ENCODE measurements at regions not wholly inside any gene's neighbourhood (a gene's known extent, or its start where the extent isn't known, plus 50 kb on each side); places are given as distances from the start of the nearest gene placed in this dataset.

DNA sequence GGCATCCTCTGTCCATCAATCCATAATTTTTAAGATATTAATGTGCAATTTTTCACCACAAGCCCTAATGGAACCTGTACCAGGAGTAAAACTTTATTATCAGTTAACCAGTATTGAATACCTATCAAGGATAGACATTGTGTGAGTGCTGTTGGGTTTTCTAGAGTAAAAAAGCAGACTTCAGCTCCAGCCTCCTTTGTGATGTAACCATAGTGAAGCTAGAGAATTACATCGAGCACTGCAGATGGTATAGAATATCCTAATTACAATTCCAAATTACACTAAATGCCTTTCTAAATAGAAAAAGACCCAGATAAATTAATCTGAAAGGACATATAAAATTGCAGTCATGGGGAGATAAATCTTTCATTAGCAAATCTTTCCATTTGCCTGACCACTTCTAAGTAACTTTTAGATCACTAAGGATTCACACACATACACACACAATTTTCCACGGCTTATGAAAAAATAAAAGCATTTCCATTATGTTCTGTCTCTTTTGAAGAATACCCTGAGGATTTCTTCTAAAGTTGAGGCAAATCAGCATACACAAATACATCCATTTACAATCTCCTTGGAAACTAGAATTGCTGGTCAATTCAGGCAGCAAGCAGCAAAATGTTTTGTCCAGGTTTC, 117.1 kb upstream of the TANK start:
- no peak overlapping the region for H3K4me3 ChIP-seq (ENCODE audit: low read depth, low read length)
- POLR2A ChIA-PET, result no interaction called here
- Mint-ChIP-seq H3K27me3 (ENCODE audit: insufficient read depth, unreplicated experiment) (peaks cover 4% of the 10 kb centered on the region), H3K4me1 (ENCODE audit: low read depth, unreplicated experiment) (peaks cover 8% of the 10 kb centered on the region), H3K36me3 (ENCODE audit: insufficient read depth, unreplicated experiment) (no peaks in the 10 kb centered on the region), H3K9me3 (ENCODE audit: unreplicated experiment) (no peaks in the 10 kb centered on the region), H3K27ac (ENCODE audit: unreplicated experiment) (no peak overlapping the region), H3K4me3 (ENCODE audit: unreplicated experiment) (no peak overlapping the region)
- CTCF ChIA-PET, result interaction anchor here (1.1 kb wide), 1 partner anchor 20 kb away, joined by 4 read pairs; no protein-coding TSS in a partner anchor
- no peaks in the 10 kb centered on the region for H3K36me3 ChIP-seq (ENCODE audit: control insufficient read depth, insufficient read depth, low read length)
- no peak for DNase-seq
- H3K4me1 ChIP-seq, result no peaks in the 10 kb centered on the region
- no TSS peak for BruUV-seq (replicated peaks)
- TF ChIP-seq, protein P1, sequence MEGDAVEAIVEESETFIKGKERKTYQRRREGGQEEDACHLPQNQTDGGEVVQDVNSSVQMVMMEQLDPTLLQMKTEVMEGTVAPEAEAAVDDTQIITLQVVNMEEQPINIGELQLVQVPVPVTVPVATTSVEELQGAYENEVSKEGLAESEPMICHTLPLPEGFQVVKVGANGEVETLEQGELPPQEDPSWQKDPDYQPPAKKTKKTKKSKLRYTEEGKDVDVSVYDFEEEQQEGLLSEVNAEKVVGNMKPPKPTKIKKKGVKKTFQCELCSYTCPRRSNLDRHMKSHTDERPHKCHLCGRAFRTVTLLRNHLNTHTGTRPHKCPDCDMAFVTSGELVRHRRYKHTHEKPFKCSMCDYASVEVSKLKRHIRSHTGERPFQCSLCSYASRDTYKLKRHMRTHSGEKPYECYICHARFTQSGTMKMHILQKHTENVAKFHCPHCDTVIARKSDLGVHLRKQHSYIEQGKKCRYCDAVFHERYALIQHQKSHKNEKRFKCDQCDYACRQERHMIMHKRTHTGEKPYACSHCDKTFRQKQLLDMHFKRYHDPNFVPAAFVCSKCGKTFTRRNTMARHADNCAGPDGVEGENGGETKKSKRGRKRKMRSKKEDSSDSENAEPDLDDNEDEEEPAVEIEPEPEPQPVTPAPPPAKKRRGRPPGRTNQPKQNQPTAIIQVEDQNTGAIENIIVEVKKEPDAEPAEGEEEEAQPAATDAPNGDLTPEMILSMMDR (IDR thresholded peaks at IDR 0.05; ENCODE audit: insufficient read depth in 1 of 2, low read depth in 1 of 2, low read length in 1 of 2, severe bottlenecking in 1 of 2, unreplicated experiment in 1 of 2), result no peak
- intact Hi-C loops (cut with micrococcal nuclease; ENCODE audit: unreplicated experiment), result no loop called here
- H3K9me3 ChIP-seq, result no peaks in the 10 kb centered on the region
- no peaks in the 10 kb centered on the region for H3K27me3 ChIP-seq (replicated peaks; ENCODE audit: control insufficient read depth, insufficient read depth, low read length)

DNA sequence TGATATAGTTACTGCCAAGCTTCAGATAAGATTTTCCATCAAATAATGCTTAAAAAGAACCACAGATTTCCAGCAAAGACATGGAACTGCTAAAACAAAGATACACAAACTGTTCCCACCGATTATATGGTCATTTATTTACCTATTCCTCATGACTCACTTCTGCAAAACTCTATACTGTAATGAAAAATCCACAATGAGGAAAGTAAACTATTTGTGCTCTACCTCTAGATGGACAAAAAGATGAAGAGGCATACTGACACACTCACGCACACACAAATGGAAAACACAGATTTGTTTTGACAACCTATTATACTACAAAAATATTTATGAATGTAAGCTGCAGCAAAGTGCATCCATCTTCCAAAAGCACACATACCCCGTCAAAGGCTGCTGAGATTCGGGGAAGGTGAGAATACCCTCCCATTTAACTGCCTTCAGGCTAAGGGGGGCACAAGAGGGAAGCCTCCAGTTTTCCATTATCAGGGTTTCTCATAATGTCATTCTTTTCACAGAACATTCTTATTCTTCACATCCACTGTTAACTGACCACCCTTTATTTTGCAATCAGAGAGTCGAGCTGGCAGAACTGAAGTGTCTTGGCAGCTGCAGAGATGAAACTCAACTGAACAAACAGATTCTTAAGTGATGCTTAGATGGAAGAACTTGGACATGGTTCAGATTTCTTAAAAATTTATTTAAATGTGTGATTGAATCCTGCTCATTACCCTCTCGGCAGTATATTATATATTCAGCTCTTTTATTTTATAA, 115.9 kb upstream of the TANK start:
- H3K27me3 ChIP-seq (replicated peaks; ENCODE audit: control insufficient read depth, insufficient read depth, low read length), result no peaks in the 10 kb centered on the region
- BruUV-seq (replicated peaks), result no TSS peak
- ChIA-PET POLR2A (no interaction called here), CTCF (interaction anchor here (0.6 kb wide), 1 partner anchor 11 kb away, joined by 3 read pairs; no protein-coding TSS in a partner anchor)
- H3K4me1 Mint-ChIP-seq (ENCODE audit: low read depth, unreplicated experiment), result peaks cover 8% of the 10 kb centered on the region
- no peak overlapping the region for H3K4me3 ChIP-seq (ENCODE audit: low read depth, low read length)
- H3K27ac Mint-ChIP-seq (ENCODE audit: unreplicated experiment), result no peak overlapping the region
- intact Hi-C loops (cut with micrococcal nuclease; ENCODE audit: unreplicated experiment), result no loop called here
- H3K9me3 Mint-ChIP-seq (ENCODE audit: unreplicated experiment), result no peaks in the 10 kb centered on the region
- peaks cover 2% of the 10 kb centered on the region for H3K27me3 Mint-ChIP-seq (ENCODE audit: insufficient read depth, unreplicated experiment)
- H3K36me3 ChIP-seq (ENCODE audit: control insufficient read depth, insufficient read depth, low read length), result no peaks in the 10 kb centered on the region
- H3K36me3 Mint-ChIP-seq (ENCODE audit: insufficient read depth, unreplicated experiment), result no peaks in the 10 kb centered on the region
- DNase-seq, result no peak
- H3K4me3 Mint-ChIP-seq (ENCODE audit: unreplicated experiment), result no peak overlapping the region
- no peaks in the 10 kb centered on the region for H3K9me3 ChIP-seq
- TF ChIP-seq, protein P1 (IDR thresholded peaks at IDR 0.05; ENCODE audit: insufficient read depth in 1 of 2, low read depth in 1 of 2, low read length in 1 of 2, severe bottlenecking in 1 of 2, unreplicated experiment in 1 of 2), result no peak
- H3K4me1 ChIP-seq, result no peaks in the 10 kb centered on the region

DNA sequence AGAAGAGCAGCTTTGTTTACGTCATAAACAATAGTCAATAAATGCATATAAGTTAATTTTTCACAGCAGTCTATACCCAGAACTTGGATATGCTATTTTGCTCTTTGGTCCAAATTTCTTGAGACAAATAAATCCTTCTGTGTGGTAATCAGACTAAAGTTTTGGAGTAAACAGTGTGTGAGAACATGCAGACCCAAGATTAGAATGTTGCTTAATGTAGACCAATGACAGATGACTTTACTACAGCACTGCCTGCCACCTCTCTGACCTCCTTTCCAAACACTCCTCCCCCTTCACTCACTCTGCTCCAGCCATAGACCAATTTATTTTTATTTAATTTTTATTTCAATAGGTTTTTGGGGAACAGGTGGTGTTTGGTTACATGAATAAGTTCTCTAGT, 115.3 kb upstream of the TANK start:
- ChIA-PET CTCF (no interaction called here), POLR2A (no interaction called here)
- H3K4me3 Mint-ChIP-seq (ENCODE audit: unreplicated experiment), result no peak overlapping the region
- H3K4me1 Mint-ChIP-seq (ENCODE audit: low read depth, unreplicated experiment), result peaks cover 8% of the 10 kb centered on the region
- Histone ChIP-seq H3K4me3 (ENCODE audit: low read depth, low read length) (no peak overlapping the region), H3K27me3 (replicated peaks; ENCODE audit: control insufficient read depth, insufficient read depth, low read length) (no peaks in the 10 kb centered on the region), H3K9me3 (no peaks in the 10 kb centered on the region), H3K4me1 (no peaks in the 10 kb centered on the region), H3K36me3 (ENCODE audit: control insufficient read depth, insufficient read depth, low read length) (no peaks in the 10 kb centered on the region)
- no peaks in the 10 kb centered on the region for H3K9me3 Mint-ChIP-seq (ENCODE audit: unreplicated experiment)
- BruUV-seq (replicated peaks), result no TSS peak
- no peak overlapping the region for H3K27ac Mint-ChIP-seq (ENCODE audit: unreplicated experiment)
- TF ChIP-seq, protein P1 (IDR thresholded peaks at IDR 0.05; ENCODE audit: insufficient read depth in 1 of 2, low read depth in 1 of 2, low read length in 1 of 2, severe bottlenecking in 1 of 2, unreplicated experiment in 1 of 2), result no peak
- DNase-seq, result no peak
- intact Hi-C loops (cut with micrococcal nuclease; ENCODE audit: unreplicated experiment), result no loop called here
- H3K27me3 Mint-ChIP-seq (ENCODE audit: insufficient read depth, unreplicated experiment), result peaks cover 2% of the 10 kb centered on the region
- no peaks in the 10 kb centered on the region for H3K36me3 Mint-ChIP-seq (ENCODE audit: insufficient read depth, unreplicated experiment)
